Kidney epithelial cell (primary cell): ENCODE measurements at regions not wholly inside any gene's neighbourhood (a gene's known extent, or its start where the extent isn't known, plus 50 kb on each side); places are given as distances from the start of the nearest gene placed in this dataset.

Experiments
- DNase-seq: peaks from one replicate; pipeline ENCODE4 v3.0.0-alpha.2; 2010; ENCODE audit warnings: low read depth
- H3K27me3 ChIP-seq: 2 replicates; pipeline ENCODE4 v1.6.0; 2011; ENCODE audit warnings: low read length; ENCODE audit not compliant: control insufficient read depth, insufficient read depth
- H3K36me3 ChIP-seq: 2 replicates; pipeline ENCODE4 v1.5.1; 2011; ENCODE audit warnings: low read length; ENCODE audit not compliant: control insufficient read depth, insufficient read depth
- H3K4me3 ChIP-seq: 2 replicates; pipeline ENCODE4 v1.5.1; 2011; ENCODE audit warnings: low read depth, mild to moderate bottlenecking, control low read depth, low read length
- CTCF ChIP-seq: IDR thresholded peaks from 2 replicates; pipeline ENCODE4 v1.5.1; 2011; ENCODE audit warnings: mild to moderate bottlenecking, moderate library complexity, low read length, control low read depth, inconsistent platforms; ENCODE audit not compliant: insufficient read depth, poor library complexity, severe bottlenecking

GRCh38 chr5:62707131-62707530 is 128.5 kb downstream of the LRRC70 start:
- DNase-seq = no peak
- no peak for TF ChIP-seq CTCF
- H3K36me3 ChIP-seq = no peaks in the 10 kb centered on the region
- no peaks in the 10 kb centered on the region for H3K27me3 ChIP-seq
- no peak overlapping the region for H3K4me3 ChIP-seq

GRCh38 chr5:62705022-62705421 is 126.4 kb downstream of the LRRC70 start:
- no peak for TF ChIP-seq CTCF
- DNase-seq = no peak
- H3K4me3 ChIP-seq = no peak overlapping the region
- H3K36me3 ChIP-seq = no peaks in the 10 kb centered on the region
- H3K27me3 ChIP-seq = no peaks in the 10 kb centered on the region

- H3K4me3 ChIP-seq = no peak overlapping the region
- H3K36me3 ChIP-seq = no peaks in the 10 kb centered on the region
- no peak for TF ChIP-seq CTCF
- no peak for DNase-seq
- H3K27me3 ChIP-seq = no peaks in the 10 kb centered on the region
Measured at GRCh38 chr5:62702126-62702525, 123.5 kb downstream of the LRRC70 start.

- no peak for DNase-seq
Measured at GRCh38 chr5:62701036-62701435, 122.4 kb downstream of the LRRC70 start.

GRCh38 chr5:62698756-62699155 is 120.1 kb downstream of the LRRC70 start:
- TF ChIP-seq CTCF = no peak
- no peaks in the 10 kb centered on the region for H3K36me3 ChIP-seq
- H3K27me3 ChIP-seq = no peaks in the 10 kb centered on the region
- H3K4me3 ChIP-seq = no peak overlapping the region
- DNase-seq = no peak

More at GRCh38 chr5:62701036-62701435, 122.4 kb downstream of the LRRC70 start:
- no peak overlapping the region for H3K4me3 ChIP-seq
- no peaks in the 10 kb centered on the region for H3K27me3 ChIP-seq
- TF ChIP-seq CTCF = no peak
- no peaks in the 10 kb centered on the region for H3K36me3 ChIP-seq

GRCh38 chr5:62695274-62695673 is 116.7 kb downstream of the LRRC70 start:
- Histone ChIP-seq H3K27me3 (no peaks in the 10 kb centered on the region), H3K36me3 (no peaks in the 10 kb centered on the region), H3K4me3 (no peak overlapping the region)
- no peak for DNase-seq
- no peak for TF ChIP-seq CTCF
